HEK293T (cell line): ENCODE measurements at regions not wholly inside any gene's neighbourhood (a gene's known extent, or its start where the extent isn't known, plus 50 kb on each side); places are given as distances from the start of the nearest gene placed in this dataset.

ENCODE experiments used
- ARNT ChIP-seq: fragments of 450-650 bp; IDR thresholded peaks from 2 replicates; pipeline ENCODE4 v1.6.1; 2017; ENCODE audit warnings: mild to moderate bottlenecking
- BHLHE40 ChIP-seq: fragments of 450-650 bp; IDR thresholded peaks from 2 replicates; pipeline ENCODE4 v1.6.1; 2016; ENCODE audit warnings: mild to moderate bottlenecking, moderate library complexity, borderline replicate concordance
- L3MBTL2 ChIP-seq: fragments of 450-650 bp; conservative IDR thresholded peaks from 2 replicates; pipeline ENCODE4 v1.6.1; 2016; ENCODE audit warnings: mild to moderate bottlenecking
- ZNF384 ChIP-seq: fragments of 450-650 bp; IDR thresholded peaks from 2 replicates; pipeline ENCODE4 v1.6.1; 2016

- TF ChIP-seq L3MBTL2 (no peak), ZNF384 (no peak), ARNT (no peak), BHLHE40 (no peak)
These were observed 86.4 kb upstream of the MAP4K3 start for GRCh38 chr2:39523308-39524044.
